ENCODE measurements at regions not wholly inside any gene's neighbourhood (a gene's known extent, or its start where the extent isn't known, plus 50 kb on each side); places are given as distances from the start of the nearest gene placed in this dataset.

DNA sequence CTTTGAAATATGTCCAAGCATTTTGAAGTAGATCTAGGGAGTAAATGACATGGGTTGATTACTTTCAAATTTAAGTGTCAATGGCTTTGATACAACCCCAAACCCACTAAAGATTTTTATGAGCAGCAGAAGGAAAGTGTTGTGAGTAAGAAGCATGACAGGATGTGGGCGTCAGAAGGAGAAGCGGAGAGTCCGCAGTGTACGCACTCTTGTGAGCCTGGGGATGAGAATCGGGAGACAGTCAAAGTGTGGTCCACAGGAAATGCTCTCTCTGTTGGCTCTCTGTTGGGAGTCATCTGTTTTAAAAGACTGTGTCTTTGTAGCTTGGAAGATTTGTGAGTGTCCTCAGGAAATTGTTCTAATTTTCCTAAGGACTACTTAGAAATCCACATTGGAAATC lies 629.8 kb upstream of the ADARB2 start:
- Histone ChIP-seq H3K36me3 (no peaks in the 10 kb centered on the region), H3K4me3 (no peak overlapping the region), H3K27ac (no peak overlapping the region), H3K4me1 (no peaks in the 10 kb centered on the region), H3K27me3 (no peaks in the 10 kb centered on the region), H3K9me3 (peaks cover 0 to 26% of the 10 kb centered on the region in 2 donors)
- DNase-seq (no peak), ATAC-seq (no peak)
- TF ChIP-seq, protein P1, sequence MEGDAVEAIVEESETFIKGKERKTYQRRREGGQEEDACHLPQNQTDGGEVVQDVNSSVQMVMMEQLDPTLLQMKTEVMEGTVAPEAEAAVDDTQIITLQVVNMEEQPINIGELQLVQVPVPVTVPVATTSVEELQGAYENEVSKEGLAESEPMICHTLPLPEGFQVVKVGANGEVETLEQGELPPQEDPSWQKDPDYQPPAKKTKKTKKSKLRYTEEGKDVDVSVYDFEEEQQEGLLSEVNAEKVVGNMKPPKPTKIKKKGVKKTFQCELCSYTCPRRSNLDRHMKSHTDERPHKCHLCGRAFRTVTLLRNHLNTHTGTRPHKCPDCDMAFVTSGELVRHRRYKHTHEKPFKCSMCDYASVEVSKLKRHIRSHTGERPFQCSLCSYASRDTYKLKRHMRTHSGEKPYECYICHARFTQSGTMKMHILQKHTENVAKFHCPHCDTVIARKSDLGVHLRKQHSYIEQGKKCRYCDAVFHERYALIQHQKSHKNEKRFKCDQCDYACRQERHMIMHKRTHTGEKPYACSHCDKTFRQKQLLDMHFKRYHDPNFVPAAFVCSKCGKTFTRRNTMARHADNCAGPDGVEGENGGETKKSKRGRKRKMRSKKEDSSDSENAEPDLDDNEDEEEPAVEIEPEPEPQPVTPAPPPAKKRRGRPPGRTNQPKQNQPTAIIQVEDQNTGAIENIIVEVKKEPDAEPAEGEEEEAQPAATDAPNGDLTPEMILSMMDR (IDR thresholded peaks at IDR 0.05), result no peak
- intact Hi-C loops (cut with DNase I), result no loop called here

DNA sequence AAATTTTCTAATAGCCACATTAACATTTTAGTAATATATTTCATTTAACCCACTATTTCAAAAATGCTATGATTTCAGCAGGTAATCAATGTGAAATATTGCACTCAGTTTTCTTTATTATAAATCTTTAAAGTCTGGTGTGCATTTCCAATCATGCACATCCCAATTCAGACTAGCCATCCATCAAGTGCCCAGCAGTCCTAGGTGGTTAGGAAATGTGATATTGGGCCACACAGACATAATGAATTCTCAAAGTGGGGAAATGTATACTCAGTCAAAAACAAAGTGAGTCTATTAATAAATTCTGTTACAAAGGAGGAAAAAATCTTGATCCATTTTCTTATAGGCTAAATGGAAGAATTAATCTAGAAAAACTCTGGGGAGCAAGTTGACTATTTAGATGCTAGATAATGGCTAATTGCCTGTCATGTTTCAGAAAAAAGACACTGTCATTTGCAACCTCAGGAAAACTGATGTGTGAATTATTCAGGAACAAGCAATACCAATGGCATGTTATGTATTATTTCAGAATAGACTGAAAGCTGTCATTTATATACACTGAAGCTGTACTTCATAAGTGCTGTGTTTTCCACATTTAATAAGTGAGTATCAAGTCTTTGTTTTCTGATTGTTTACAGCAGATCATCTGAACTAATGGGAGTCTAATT lies 629.1 kb upstream of the ADARB2 start:
- ATAC-seq, result no peak
- intact Hi-C loops (cut with DNase I), result no loop called here
- Histone ChIP-seq H3K36me3 (no peaks in the 10 kb centered on the region), H3K27ac (no peak overlapping the region), H3K4me1 (no peaks in the 10 kb centered on the region), H3K9me3 (peaks cover 0 to 26% of the 10 kb centered on the region in 2 donors), H3K4me3 (no peak overlapping the region), H3K27me3 (no peaks in the 10 kb centered on the region)
- DNase-seq, result no peak
- TF ChIP-seq, protein P1 (IDR thresholded peaks at IDR 0.05), result no peak

DNA sequence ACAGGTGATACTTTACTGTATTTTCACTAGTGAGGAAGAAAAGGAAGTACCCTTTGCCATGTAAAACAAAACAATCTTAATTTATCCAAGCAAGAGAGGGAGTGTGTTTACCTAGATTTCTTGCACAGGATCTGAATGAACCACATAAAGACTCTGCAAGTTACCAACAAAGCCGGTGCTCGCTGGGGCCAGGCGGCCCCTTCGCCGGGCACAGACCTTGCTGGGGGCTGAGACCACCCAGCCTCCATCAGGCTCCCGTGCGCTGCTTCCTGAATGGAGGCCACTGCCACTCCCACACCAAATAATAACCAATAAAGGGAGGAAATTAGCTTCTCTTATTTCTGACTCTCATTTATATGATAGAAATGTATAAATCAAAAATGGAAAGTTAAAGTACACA lies 625.0 kb upstream of the ADARB2 start:
- Histone ChIP-seq H3K36me3 (no peaks in the 10 kb centered on the region), H3K27me3 (no peaks in the 10 kb centered on the region), H3K4me1 (no peaks in the 10 kb centered on the region), H3K4me3 (no peak overlapping the region), H3K27ac (no peak overlapping the region), H3K9me3 (peaks cover 0 to 5% of the 10 kb centered on the region in 2 donors)
- intact Hi-C loops (cut with DNase I), result no loop called here
- TF ChIP-seq, protein P1 (IDR thresholded peaks at IDR 0.05), result no peak
- no peak for ATAC-seq
- DNase-seq, result no peak

DNA sequence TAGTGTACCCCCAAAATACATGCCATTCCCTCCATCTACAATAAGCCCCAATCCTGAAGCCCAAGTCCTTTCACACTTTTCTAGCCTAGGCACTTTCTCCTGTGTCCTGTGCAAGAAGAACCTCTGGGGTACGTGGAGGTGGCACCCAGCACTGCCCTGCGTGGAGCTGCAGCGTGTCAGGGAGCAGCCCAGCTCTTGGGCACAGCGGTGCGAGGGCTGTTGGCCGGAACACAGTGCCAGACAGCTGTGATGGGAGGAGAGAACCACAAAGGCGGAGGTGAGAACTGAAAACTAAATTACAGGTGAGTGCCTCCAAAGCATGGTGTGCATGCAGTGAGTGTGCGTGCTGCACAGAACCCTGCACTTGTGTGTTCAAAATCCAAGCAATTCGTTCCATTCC lies 621.3 kb upstream of the ADARB2 start:
- H3K4me3 ChIP-seq, result no peak overlapping the region
- intact Hi-C loops (cut with DNase I), result no loop called here
- H3K36me3 ChIP-seq, result no peaks in the 10 kb centered on the region
- no peaks in the 10 kb centered on the region for H3K27me3 ChIP-seq
- H3K9me3 ChIP-seq, result peaks cover 0 to 5% of the 10 kb centered on the region in 2 donors
- no peaks in the 10 kb centered on the region for H3K4me1 ChIP-seq
- H3K27ac ChIP-seq, result no peak overlapping the region
- TF ChIP-seq, protein P1 (IDR thresholded peaks at IDR 0.05), result no peak
- DNase-seq (no peak), ATAC-seq (no peak)

DNA sequence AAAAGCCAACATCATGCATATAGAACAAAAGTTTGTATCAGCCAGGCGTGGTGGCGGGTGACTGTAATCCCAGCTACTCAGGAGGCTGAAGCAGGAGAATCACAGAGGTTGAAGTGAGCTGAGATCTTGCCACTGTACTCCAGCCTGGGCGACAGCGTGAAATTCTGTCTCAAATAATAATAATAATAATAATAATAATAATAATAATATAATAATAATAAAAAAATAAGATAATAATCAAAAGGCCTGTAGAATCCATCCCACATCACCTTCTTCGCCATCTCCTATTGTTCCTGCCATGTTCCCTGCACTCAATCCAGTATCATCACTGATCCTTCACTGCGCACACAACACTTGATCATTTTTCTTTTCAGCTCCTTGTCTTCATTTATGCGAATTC lies 619.3 kb upstream of the ADARB2 start:
- intact Hi-C loops (cut with DNase I), result no loop called here
- Histone ChIP-seq H3K4me3 (no peak overlapping the region), H3K9me3 (peaks cover 0 to 5% of the 10 kb centered on the region in 2 donors), H3K36me3 (no peaks in the 10 kb centered on the region), H3K4me1 (no peaks in the 10 kb centered on the region), H3K27me3 (no peaks in the 10 kb centered on the region), H3K27ac (no peak overlapping the region)
- TF ChIP-seq, protein P1 (IDR thresholded peaks at IDR 0.05), result no peak
- DNase-seq, result no peak
- no peak for ATAC-seq
